HG03442 (cell line): ENCODE measurements at regions not wholly inside any gene's neighbourhood (a gene's known extent, or its start where the extent isn't known, plus 50 kb on each side); places are given as distances from the start of the nearest gene placed in this dataset.

Experiments
- ATAC-seq: cut with Tn5 transposase; IDR thresholded peaks from one replicate; pipeline ENCODE4 v1.9.1; 2021; ENCODE audit warnings: mild to moderate bottlenecking, moderate library complexity; ENCODE audit not compliant: unreplicated experiment

GRCh38 chr15:61639491-61639890, 410.4 kb upstream of the RORA start:
- no peak for ATAC-seq

- ATAC-seq = no peak
Measured at GRCh38 chr15:61634837-61635236, 405.7 kb upstream of the RORA start.

- no peak for ATAC-seq
Measured at GRCh38 chr15:61633951-61634350, 404.8 kb upstream of the RORA start.

DNA sequence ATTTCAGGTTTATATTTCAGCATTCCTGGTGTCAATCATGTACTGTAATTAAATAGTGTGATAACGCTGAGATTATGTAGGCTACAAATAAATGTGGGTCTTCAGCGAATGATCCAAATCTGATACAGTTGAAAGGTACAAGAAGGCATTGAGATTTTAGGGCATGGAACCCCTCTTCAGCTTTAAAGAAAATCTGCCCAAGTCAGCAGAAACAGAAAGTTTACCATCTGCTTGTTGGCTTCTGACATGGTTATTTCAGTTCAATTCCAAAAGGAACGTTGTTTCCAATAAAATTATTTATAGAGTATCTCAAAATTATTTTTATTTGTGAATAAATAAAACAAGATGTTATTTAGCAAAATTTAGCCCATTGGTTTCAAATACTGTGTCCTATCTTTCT, 400.2 kb upstream of the RORA start:
- no peak for ATAC-seq

- ATAC-seq = no peak
Measured at GRCh38 chr15:61624950-61625349, 395.8 kb upstream of the RORA start.

- ATAC-seq = no peak
Measured at GRCh38 chr15:61623746-61624145, 394.6 kb upstream of the RORA start.

- no peak for ATAC-seq
Measured at GRCh38 chr15:61621865-61622264, 392.8 kb upstream of the RORA start.

GRCh38 chr15:61621146-61621545, 392.0 kb upstream of the RORA start:
- no peak for ATAC-seq

- no peak for ATAC-seq
Measured at GRCh38 chr15:61620151-61620550, 391.0 kb upstream of the RORA start.

DNA sequence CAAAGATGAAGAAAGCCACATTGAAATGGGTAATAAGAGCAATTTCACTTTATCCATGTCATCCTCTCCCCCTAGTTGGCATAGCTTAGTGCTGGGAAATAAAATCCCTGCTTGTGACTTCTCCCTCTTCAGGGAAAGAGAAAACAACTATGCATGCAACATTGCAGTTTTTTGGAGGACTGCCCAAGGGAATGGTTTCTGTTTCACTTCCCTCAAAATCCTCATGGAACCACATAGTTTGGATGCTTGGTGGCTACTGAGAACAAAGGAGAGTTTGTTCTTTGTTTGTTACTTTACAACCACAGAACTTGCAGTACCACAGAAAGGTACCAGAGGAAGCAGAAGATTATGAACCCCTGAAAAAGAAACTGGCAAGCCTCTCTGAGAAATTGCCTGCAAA, 384.6 kb upstream of the RORA start:
- no peak for ATAC-seq

GRCh38 chr15:61613138-61613537, 384.0 kb upstream of the RORA start:
- no peak for ATAC-seq

DNA sequence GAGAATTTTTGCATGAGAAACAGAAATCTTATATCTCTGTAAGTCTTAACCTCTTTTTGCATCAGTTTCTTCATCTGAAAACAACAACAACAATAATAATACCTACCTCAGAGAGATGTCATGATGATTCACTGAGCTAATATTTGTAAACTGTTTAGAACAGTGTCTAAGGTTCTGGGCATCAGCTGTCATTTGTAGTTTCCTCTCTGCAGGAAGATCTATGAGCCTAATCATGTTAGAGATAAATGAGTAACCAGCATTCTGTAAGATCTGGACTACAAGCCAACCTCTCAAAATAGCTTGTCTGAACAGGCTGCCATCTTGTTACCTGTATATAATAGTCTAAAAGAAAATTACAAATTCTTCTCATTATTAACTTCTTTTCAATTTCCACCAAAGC, 383.0 kb upstream of the RORA start:
- ATAC-seq = no peak

DNA sequence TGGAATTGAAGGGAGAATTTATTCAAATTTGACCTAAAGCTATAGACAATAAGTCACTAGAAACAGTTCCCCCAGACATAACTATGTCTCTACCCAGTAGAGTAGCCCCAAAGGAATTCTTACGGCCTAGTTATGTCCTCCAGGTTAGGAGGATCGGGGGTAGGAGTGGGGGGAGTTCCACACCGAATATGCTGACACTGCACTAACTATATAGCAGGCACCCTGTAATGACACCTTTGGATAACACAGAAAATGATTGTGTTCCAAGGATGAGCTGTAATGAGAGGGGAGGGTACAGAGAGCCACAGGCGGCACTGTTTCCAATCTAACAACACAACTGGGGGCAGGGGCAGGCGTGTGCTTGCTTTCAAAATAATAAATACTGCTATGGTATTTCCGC, 376.2 kb upstream of the RORA start:
- ATAC-seq = no peak

- no peak for ATAC-seq
Measured at GRCh38 chr15:61598655-61599054, 369.6 kb upstream of the RORA start.

DNA sequence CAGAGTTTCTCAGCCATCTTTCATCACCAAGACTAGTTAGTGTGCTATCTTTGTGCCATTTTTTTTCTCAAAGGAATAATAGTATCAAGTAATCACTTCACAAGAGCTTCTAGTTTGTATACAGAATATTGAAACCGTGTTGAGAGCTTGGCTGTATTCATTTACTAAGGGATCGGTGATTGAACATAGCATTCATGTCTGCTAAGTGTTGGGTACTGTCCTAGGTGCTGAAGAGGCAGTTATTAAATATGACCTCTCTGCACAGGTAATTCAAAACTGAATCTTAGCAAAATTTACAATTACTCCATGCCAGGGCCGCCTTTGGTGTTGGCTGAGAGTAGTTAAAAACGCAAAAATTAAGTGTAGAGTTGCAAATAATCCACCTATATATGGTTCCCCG, 355.3 kb upstream of the RORA start:
- ATAC-seq = no peak

- no peak for ATAC-seq
Measured at GRCh38 chr15:61582092-61582491, 353.0 kb upstream of the RORA start.

GRCh38 chr15:61575597-61575996, 346.5 kb upstream of the RORA start:
- no peak for ATAC-seq

GRCh38 chr15:61571026-61571425, 341.9 kb upstream of the RORA start:
- no peak for ATAC-seq

- no peak for ATAC-seq
Measured at GRCh38 chr15:61564785-61565184, 335.7 kb upstream of the RORA start.

DNA sequence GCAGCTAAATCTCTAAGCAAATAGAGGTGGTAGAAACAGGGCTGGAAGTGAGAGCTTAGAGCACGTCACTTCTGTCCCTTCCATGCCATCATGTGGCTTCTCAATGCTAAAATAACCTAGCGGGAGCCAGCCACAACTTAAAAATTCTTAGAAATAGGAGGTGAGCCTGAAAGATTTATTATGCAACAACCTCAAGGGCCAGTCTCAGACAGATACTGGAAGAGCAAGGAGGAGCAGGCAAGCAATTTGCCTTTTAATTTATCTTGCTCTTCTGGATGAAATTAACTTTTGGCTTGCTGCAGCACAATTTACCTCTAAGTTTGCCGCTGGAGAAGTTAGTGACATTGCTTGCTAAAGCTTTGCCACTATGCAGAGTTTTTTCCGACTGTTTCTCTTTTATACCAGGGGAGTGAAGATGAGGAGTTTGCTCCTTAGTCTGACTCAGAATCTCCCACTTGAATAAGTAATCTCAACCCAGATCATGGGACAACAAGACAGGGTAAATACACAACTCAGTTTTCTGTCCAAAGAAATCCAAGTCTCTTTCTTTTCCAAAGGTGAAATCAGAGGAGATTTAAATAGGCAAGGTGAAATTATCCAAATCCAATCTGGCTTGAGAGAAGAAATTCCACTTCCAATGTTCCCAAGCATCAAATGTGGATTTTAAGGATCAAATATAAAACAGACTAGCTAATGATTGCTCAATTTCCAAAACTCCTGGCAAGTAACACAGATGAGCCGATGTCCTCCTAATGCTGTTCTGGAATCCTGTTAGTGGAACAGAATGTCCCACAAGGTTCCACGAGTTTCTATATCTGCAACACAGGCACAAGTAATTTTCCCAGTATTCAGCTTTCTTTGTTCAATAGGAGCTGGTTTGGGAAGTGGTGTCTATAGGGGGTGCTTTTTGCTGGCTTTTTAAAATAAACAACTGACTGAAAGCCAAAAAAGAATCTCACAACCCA, 329.4 kb upstream of the RORA start:
- no peak for ATAC-seq

- no peak for ATAC-seq
Measured at GRCh38 chr15:61556037-61556648, 327.0 kb upstream of the RORA start.

DNA sequence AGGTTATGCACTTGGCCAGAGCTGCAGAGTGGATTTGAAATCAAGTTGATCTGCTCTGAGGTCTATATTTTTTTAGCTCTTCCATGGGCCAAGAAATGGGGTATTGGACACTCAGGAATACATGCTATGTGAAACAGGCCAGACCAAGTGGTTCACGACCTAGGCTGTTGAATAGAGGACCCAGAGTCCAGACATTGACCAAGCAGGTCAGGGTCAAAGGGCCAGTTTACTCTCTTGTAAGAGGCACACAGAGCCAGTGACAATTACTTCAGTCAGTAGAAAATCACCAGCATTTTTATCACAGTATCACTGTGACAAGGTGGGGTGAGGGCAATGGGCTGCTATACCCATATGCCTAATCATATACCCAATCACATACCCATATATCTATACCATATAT, 320.6 kb upstream of the RORA start:
- ATAC-seq = no peak
